LNCaP clone FGC (cell line): ENCODE measurements at regions not wholly inside any gene's neighbourhood (a gene's known extent, or its start where the extent isn't known, plus 50 kb on each side); places are given as distances from the start of the nearest gene placed in this dataset.

ENCODE experiments used
- DNase-seq: peaks from one replicate; pipeline ENCODE4 v3.0.0-alpha.2; 2011; ENCODE audit warnings: low read depth
- H3K4me3 ChIP-seq: 2 replicates; pipeline ENCODE4 v1.5.1; 2011; ENCODE audit warnings: mild to moderate bottlenecking, low read depth, low read length, control low read depth
- CTCF ChIP-seq: IDR thresholded peaks from 2 replicates; pipeline ENCODE4 v1.5.1; 2012; ENCODE audit warnings: mild to moderate bottlenecking; ENCODE audit not compliant: control insufficient read depth, insufficient read depth; ENCODE audit errors: extremely low read depth

GRCh38 chr7:52639981-52640380 lies 395.5 kb upstream of the POM121L12 start:
- no peak for TF ChIP-seq CTCF
- DNase-seq, result no peak
- no peak overlapping the region for H3K4me3 ChIP-seq

- no peak for TF ChIP-seq CTCF
- DNase-seq, result no peak
- H3K4me3 ChIP-seq, result no peak overlapping the region
Measured at GRCh38 chr7:52639126-52639525, 396.3 kb upstream of the POM121L12 start.

GRCh38 chr7:52635021-52635420 lies 400.4 kb upstream of the POM121L12 start:
- DNase-seq, result no peak
- H3K4me3 ChIP-seq, result no peak overlapping the region
- TF ChIP-seq CTCF, result no peak

GRCh38 chr7:52620849-52621248 lies 414.6 kb upstream of the POM121L12 start:
- no peak for DNase-seq
- TF ChIP-seq CTCF, result no peak
- H3K4me3 ChIP-seq, result no peak overlapping the region

- no peak for TF ChIP-seq CTCF
- no peak for DNase-seq
- H3K4me3 ChIP-seq, result no peak overlapping the region
Measured at GRCh38 chr7:52616552-52616951, 418.9 kb upstream of the POM121L12 start.

GRCh38 chr7:52615021-52615695 lies 420.3 kb upstream of the POM121L12 start:
- TF ChIP-seq CTCF, result no peak
- H3K4me3 ChIP-seq, result no peak overlapping the region

GRCh38 chr7:52609511-52609910 lies 425.9 kb upstream of the POM121L12 start:
- H3K4me3 ChIP-seq, result no peak overlapping the region
- TF ChIP-seq CTCF, result no peak
- no peak for DNase-seq

More at GRCh38 chr7:52615021-52615695, 420.3 kb upstream of the POM121L12 start:
- no peak for DNase-seq
